HTR-8/SVneo (cell line): ENCODE measurements at regions not wholly inside any gene's neighbourhood (a gene's known extent, or its start where the extent isn't known, plus 50 kb on each side); places are given as distances from the start of the nearest gene placed in this dataset.
"Not testable (repeated sequence)": the region's sequence is repeated elsewhere in the genome, so short reads cannot be mapped to it uniquely, and the experiment has no call there.

Experiments
- DNase-seq: peaks from one replicate; pipeline ENCODE4 v3.0.0; 2011; ENCODE audit warnings: low spot score, mixed read lengths; ENCODE audit not compliant: insufficient read length
- FAIRE-seq: peaks from 2 replicates; lab custom pipeline; 2011; peaks lifted over from hg19 to GRCh38; lab: Jason Lieb, UNC

GRCh38 chr6:78199044-78199443 is 546.2 kb downstream of the MEI4 start:
- DNase-seq: no peak
- no peak for FAIRE-seq

GRCh38 chr6:78222226-78222625 is 569.4 kb downstream of the MEI4 start:
- FAIRE-seq: no peak

GRCh38 chr6:78231002-78231401 is 578.2 kb downstream of the MEI4 start:
- FAIRE-seq: no peak
- no peak for DNase-seq

More at GRCh38 chr6:78222226-78222625, 569.4 kb downstream of the MEI4 start:
- no peak for DNase-seq

- no peak for FAIRE-seq
- no peak for DNase-seq
Measured at GRCh38 chr6:78243519-78243918, 590.7 kb downstream of the MEI4 start.

GRCh38 chr6:78251931-78252330 is 599.1 kb downstream of the MEI4 start:
- no peak for FAIRE-seq
- no peak for DNase-seq

- DNase-seq (no peak), FAIRE-seq (no peak)
Measured at GRCh38 chr6:78253618-78254017, 600.8 kb downstream of the MEI4 start.

GRCh38 chr6:78259935-78260334 is 607.1 kb downstream of the MEI4 start:
- FAIRE-seq (no peak), DNase-seq (no peak)

- not testable (repeated sequence) for DNase-seq, FAIRE-seq
Measured at GRCh38 chr6:78260427-78260826, 606.9 kb upstream of the IRAK1BP1 start.

- no peak for FAIRE-seq
- DNase-seq: no peak
Measured at GRCh38 chr6:78268591-78269452, 598.5 kb upstream of the IRAK1BP1 start.

GRCh38 chr6:78300885-78301284 is 566.5 kb upstream of the IRAK1BP1 start:
- DNase-seq: no peak
- FAIRE-seq: no peak

- DNase-seq (no peak), FAIRE-seq (no peak)
Measured at GRCh38 chr6:78302411-78302810, 564.9 kb upstream of the IRAK1BP1 start.

- DNase-seq (no peak), FAIRE-seq (no peak)
Measured at GRCh38 chr6:78308025-78308424, 559.3 kb upstream of the IRAK1BP1 start.

- FAIRE-seq: no peak
Measured at GRCh38 chr6:78322068-78322845, 545.1 kb upstream of the IRAK1BP1 start.

GRCh38 chr6:78324213-78324612 is 543.1 kb upstream of the IRAK1BP1 start:
- FAIRE-seq: no peak
- DNase-seq: no peak

More at GRCh38 chr6:78322068-78322845, 545.1 kb upstream of the IRAK1BP1 start:
- no peak for DNase-seq

- FAIRE-seq (no peak), DNase-seq (no peak)
Measured at GRCh38 chr6:78340755-78341154, 526.6 kb upstream of the IRAK1BP1 start.

GRCh38 chr6:78345882-78346281 is 521.5 kb upstream of the IRAK1BP1 start:
- no peak for DNase-seq

GRCh38 chr6:78347191-78347916 is 520.0 kb upstream of the IRAK1BP1 start:
- FAIRE-seq (no peak), DNase-seq (no peak)

More at GRCh38 chr6:78345882-78346281, 521.5 kb upstream of the IRAK1BP1 start:
- FAIRE-seq: no peak

- DNase-seq (no peak), FAIRE-seq (no peak)
Measured at GRCh38 chr6:78353040-78353439, 514.3 kb upstream of the IRAK1BP1 start.

GRCh38 chr6:78363688-78364087 is 503.7 kb upstream of the IRAK1BP1 start:
- FAIRE-seq: no peak
- DNase-seq: no peak

GRCh38 chr6:78365473-78365872 is 501.9 kb upstream of the IRAK1BP1 start:
- FAIRE-seq: no peak
- DNase-seq: no peak
